K562 (cell line): ENCODE measurements at regions not wholly inside any gene's neighbourhood (a gene's known extent, or its start where the extent isn't known, plus 50 kb on each side); places are given as distances from the start of the nearest gene placed in this dataset.

Source experiments
- POLR2AphosphoS5 ChIP-seq: IDR thresholded peaks from 2 replicates; pipeline ENCODE4 v1.6.1; 2011; ENCODE audit warnings: mild to moderate bottlenecking, low read depth, low read length, moderate library complexity; ENCODE audit not compliant: control insufficient read depth, insufficient read depth
- TAF1 ChIP-seq: IDR thresholded peaks from 2 replicates; pipeline ENCODE4 v1.6.1; 2011; ENCODE audit warnings: mild to moderate bottlenecking, low read length, moderate library complexity; ENCODE audit not compliant: insufficient read depth, control insufficient read depth, severe bottlenecking; ENCODE audit errors: extremely low read depth

- TF ChIP-seq POLR2AphosphoS5 (no peak), TAF1 (no peak)
Observed at GRCh38 chr14:58825606-58826005, 187.8 kb downstream of the DACT1 start.
